ENCODE measurements at regions not wholly inside any gene's neighbourhood (a gene's known extent, or its start where the extent isn't known, plus 50 kb on each side); places are given as distances from the start of the nearest gene placed in this dataset.

DNA sequence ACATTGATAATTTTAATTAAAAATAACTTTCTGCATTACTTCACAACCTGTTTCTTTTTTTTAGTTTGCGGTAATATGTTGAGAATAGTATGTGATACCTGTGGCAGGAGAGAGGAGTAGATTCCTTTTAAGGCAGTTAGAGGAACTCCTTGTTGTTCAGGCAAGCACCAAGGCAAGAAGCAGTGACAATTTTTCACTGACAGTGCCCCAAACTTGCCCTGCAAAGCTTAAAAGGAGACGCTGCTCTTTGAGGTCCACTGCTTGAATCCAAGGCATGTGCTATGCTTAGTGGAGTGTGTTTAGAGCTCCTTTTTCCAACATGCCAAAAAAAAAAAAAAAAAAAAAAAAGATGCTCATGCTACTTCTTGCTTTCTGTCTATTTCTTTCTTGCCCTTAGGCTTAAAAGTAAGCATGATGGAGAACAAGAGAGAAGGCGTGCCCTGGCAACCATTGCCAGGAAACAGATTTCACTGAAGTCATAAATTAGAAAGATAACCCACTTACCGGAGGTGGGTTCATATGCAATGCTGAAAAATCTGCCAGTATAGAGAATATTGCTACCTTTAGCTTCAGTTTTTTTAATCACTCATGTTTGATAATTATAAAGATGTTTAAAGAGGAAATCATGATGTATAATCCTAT, 58.3 kb upstream of the DYRK2 start:
- peak; percentile 34 for DNase-seq (ENCODE audit: low read depth)

DNA sequence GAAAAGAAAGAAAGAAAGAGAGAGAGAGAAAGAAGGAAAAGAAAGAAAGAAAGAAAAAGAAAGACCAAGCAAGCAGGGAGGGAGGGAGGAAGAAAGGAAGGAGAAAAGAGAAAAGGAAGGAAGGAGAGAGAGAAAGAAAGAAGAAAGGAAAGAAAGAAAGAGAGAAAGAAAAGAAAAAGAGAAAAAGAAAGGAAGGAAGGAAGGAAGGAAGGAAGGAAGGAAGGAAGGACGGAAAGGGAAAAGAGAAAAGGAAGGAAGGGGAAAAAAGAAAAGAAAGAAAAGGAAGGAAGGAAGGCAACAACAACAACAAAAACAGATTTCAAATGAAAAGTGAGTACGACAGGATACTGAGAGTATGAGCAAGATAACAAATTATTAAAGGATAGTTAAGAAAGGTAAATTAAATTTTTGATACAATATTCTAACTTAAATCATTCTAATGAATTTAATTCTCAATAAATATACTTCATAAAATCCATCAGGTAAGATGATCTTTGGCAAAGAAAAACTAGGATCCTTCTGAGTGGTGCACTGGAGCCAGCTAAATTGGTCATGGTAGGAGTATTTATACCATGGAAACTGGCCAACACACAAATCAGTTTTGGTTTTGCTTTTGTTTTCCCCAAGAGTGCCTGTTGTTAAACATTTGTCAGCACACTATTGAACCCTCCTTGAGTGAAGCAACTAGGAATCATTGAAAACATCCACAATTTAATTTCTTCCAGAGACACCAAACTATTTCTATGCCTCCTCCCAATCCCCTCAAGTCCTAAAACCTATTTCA, 56.1 kb upstream of the DYRK2 start:
- DNase-seq (ENCODE audit: low read depth) = peak; percentile 41

- DNase-seq (ENCODE audit: low read depth) = peak; percentile 8
Measured at GRCh38 chr12:67593041-67593440, 55.5 kb upstream of the DYRK2 start.

GRCh38 chr12:67593461-67594330, 54.8 kb upstream of the DYRK2 start:
- DNase-seq (ENCODE audit: low read depth) = no peak

GRCh38 chr12:67594888-67595287, 53.7 kb upstream of the DYRK2 start:
- DNase-seq (ENCODE audit: low read depth) = peak; percentile 44

- DNase-seq (ENCODE audit: low read depth) = peak; percentile 73
Measured at GRCh38 chr12:67595365-67595764, 53.2 kb upstream of the DYRK2 start.

DNA sequence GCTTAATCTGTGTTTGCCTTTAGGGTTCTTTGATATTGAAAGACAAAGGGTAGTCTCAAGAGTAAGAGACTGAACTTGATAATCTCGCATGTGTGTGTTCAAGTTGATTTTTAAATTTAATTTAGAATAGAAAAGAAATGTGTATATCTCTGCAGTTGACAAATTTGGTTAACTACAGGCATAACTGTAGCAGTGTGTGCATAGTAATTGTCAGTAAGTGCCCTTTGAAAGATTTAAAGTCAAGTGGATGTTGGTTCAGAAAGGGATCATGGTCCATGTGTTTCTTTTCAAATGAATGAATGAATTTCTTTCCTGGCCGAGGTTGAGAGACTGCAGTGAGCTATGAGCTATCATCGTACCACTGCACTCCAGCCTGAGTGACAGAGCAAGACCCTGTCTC, 49.9 kb upstream of the DYRK2 start:
- DNase-seq (ENCODE audit: low read depth) = no peak
